PFSK-1 (cell line): ENCODE measurements at regions not wholly inside any gene's neighbourhood (a gene's known extent, or its start where the extent isn't known, plus 50 kb on each side); places are given as distances from the start of the nearest gene placed in this dataset.

Experiments
- FOXP2 ChIP-seq: optimal IDR thresholded peaks from 2 replicates; pipeline ENCODE3; 2011; ENCODE audit warnings: borderline replicate concordance, control low read depth, inconsistent platforms; ENCODE audit not compliant: insufficient read depth; ENCODE audit errors: extremely low read length, extremely low read depth
- POLR2AphosphoS5 ChIP-seq: IDR thresholded peaks from 2 replicates; pipeline ENCODE4 v1.6.1; 2012; ENCODE audit warnings: low read depth, mild to moderate bottlenecking, control low read depth, low read length, moderate library complexity
- SIN3A ChIP-seq: IDR thresholded peaks from 2 replicates; pipeline ENCODE4 v1.6.1; 2012; ENCODE audit warnings: mild to moderate bottlenecking, low read length, moderate library complexity, borderline replicate concordance; ENCODE audit not compliant: insufficient read depth
- TAF1 ChIP-seq: IDR thresholded peaks from 2 replicates; pipeline ENCODE4 v1.6.1; 2012; ENCODE audit warnings: low read length, control low read depth, borderline replicate concordance; ENCODE audit not compliant: insufficient read depth
- TF ChIP-seq, protein P1 (sequence below), 2 experiments: IDR thresholded peaks; 2 replicates each; pipeline versions ENCODE4 v1.6.1 to v1.8.0; 2011 to 2012; ENCODE audit warnings: low read depth in 2 of 2, low read length in 2 of 2, control low read depth in 1 of 2, inconsistent platforms in 1 of 2, mild to moderate bottlenecking in 1 of 2, moderate library complexity in 1 of 2; ENCODE audit not compliant: insufficient read depth in 1 of 2

DNA sequence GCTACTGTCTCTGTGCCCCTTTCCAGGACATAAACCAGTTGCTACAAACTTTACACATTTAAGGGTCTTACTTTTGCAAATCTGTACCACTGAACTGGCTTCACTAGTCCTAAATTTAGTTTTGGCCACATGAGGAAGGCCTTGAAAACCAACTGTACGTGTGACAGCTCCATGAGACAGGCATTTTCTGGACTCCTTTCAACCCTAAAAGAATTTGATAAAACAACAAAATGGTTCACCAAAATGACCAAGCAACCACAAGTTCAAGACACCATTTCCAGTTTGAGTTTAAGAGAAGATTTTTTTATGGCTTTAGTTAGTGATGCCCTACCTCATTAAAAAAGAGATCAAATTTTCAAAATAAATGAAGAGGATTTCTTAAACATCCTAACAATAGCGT, 246.4 kb downstream of the ZNF674 start:
- TF ChIP-seq SIN3A (no peak), FOXP2 (no peak), TAF1 (no peak), POLR2AphosphoS5 (no peak)
- TF ChIP-seq, protein P1, sequence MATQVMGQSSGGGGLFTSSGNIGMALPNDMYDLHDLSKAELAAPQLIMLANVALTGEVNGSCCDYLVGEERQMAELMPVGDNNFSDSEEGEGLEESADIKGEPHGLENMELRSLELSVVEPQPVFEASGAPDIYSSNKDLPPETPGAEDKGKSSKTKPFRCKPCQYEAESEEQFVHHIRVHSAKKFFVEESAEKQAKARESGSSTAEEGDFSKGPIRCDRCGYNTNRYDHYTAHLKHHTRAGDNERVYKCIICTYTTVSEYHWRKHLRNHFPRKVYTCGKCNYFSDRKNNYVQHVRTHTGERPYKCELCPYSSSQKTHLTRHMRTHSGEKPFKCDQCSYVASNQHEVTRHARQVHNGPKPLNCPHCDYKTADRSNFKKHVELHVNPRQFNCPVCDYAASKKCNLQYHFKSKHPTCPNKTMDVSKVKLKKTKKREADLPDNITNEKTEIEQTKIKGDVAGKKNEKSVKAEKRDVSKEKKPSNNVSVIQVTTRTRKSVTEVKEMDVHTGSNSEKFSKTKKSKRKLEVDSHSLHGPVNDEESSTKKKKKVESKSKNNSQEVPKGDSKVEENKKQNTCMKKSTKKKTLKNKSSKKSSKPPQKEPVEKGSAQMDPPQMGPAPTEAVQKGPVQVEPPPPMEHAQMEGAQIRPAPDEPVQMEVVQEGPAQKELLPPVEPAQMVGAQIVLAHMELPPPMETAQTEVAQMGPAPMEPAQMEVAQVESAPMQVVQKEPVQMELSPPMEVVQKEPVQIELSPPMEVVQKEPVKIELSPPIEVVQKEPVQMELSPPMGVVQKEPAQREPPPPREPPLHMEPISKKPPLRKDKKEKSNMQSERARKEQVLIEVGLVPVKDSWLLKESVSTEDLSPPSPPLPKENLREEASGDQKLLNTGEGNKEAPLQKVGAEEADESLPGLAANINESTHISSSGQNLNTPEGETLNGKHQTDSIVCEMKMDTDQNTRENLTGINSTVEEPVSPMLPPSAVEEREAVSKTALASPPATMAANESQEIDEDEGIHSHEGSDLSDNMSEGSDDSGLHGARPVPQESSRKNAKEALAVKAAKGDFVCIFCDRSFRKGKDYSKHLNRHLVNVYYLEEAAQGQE (IDR thresholded peaks at IDR 0.05; ENCODE audit: insufficient read depth in 1 of 2, low read depth in 2 of 2, low read length in 2 of 2): no peak

GRCh38 chrX:46295963-46296362, 249.3 kb downstream of the ZNF674 start:
- TF ChIP-seq SIN3A: no peak
- TF ChIP-seq, protein P1 (IDR thresholded peaks at IDR 0.05; ENCODE audit: insufficient read depth in 1 of 2, low read depth in 2 of 2, low read length in 2 of 2): no peak
- TF ChIP-seq FOXP2: no peak
- TF ChIP-seq POLR2AphosphoS5: no peak
- no peak for TF ChIP-seq TAF1

GRCh38 chrX:46294234-46294633, 251.0 kb downstream of the ZNF674 start:
- no peak for TF ChIP-seq SIN3A
- no peak for TF ChIP-seq FOXP2
- TF ChIP-seq TAF1: no peak
- TF ChIP-seq, protein P1 (IDR thresholded peaks at IDR 0.05; ENCODE audit: insufficient read depth in 1 of 2, low read depth in 2 of 2, low read length in 2 of 2): no peak
- TF ChIP-seq POLR2AphosphoS5: no peak

- TF ChIP-seq POLR2AphosphoS5: no peak
- no peak for TF ChIP-seq SIN3A
- no peak for TF ChIP-seq FOXP2
- TF ChIP-seq TAF1: no peak
- TF ChIP-seq, protein P1 (IDR thresholded peaks at IDR 0.05; ENCODE audit: insufficient read depth in 1 of 2, low read depth in 2 of 2, low read length in 2 of 2): no peak
Observed at GRCh38 chrX:46279925-46280313, 265.3 kb downstream of the ZNF674 start.

DNA sequence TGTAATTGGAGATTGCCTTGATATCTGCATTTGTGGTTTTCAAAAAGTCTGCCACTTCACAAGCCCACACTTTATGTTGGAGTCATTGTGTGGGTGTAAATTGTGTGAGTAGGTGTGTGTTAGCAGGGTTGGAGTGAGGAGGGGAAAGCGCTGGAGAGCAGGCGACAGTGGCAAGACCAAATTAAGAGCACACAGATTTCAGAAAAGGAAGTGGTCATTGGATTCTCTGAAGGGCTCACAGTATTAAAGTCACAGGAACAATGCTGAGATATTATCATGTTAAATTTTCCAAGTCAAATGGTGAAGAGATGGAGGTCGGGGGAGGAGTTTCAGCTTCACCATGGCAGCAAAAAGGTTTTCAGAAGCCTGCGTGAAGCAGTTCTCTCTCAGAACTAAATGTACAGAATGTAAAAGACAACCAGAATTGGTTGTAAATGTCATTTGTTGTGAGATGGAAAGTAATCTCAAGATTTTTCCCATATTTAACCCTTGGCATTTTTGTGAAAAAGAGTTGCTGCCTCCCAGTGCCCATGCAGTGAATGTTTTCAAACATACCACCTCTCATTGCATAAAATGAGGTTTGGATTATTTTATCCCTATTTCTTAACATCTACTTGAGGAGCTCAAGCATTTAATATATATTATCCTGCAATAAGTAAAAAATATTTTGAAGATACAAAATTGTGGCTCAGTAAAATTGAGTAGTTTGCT, 265.9 kb downstream of the ZNF674 start:
- TF ChIP-seq TAF1 (no peak), FOXP2 (no peak), POLR2AphosphoS5 (no peak), SIN3A (no peak)
- TF ChIP-seq, protein P1 (IDR thresholded peaks at IDR 0.05; ENCODE audit: insufficient read depth in 1 of 2, low read depth in 2 of 2, low read length in 2 of 2): no peak
